ENCODE measurements at regions not wholly inside any gene's neighbourhood (a gene's known extent, or its start where the extent isn't known, plus 50 kb on each side); places are given as distances from the start of the nearest gene placed in this dataset.

DNA sequence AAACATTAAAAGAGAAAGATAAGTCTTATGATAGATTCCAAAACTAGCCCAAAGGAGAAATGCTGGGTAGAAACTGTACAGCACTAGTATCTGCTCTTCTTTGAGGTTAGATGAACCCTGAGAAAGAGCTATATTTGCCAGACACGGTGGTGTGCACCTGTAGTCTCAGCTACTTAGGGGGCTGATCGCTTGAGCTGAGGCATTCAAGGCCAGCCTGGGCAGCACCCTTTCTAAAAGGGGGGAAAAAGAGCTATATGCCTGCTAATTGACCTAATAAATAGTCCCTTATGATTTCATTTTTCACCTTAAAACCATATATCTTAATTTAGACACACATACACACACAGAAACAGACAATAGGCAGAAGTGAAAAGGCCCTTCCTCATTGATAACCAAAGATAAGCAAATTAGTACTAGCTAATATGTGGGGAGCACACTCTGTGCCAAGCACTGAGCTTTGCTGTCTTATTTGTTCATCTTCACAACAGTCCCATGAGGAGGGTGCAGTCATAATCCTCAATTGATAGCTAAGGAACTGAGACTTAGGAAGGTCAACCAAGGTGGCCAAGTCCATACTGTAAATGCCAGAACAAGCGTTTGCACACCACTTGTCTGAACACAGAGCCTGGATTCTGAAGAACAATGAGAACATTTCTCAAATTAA, 56.6 kb upstream of the NLK start:
- TF ChIP-seq, protein P1, sequence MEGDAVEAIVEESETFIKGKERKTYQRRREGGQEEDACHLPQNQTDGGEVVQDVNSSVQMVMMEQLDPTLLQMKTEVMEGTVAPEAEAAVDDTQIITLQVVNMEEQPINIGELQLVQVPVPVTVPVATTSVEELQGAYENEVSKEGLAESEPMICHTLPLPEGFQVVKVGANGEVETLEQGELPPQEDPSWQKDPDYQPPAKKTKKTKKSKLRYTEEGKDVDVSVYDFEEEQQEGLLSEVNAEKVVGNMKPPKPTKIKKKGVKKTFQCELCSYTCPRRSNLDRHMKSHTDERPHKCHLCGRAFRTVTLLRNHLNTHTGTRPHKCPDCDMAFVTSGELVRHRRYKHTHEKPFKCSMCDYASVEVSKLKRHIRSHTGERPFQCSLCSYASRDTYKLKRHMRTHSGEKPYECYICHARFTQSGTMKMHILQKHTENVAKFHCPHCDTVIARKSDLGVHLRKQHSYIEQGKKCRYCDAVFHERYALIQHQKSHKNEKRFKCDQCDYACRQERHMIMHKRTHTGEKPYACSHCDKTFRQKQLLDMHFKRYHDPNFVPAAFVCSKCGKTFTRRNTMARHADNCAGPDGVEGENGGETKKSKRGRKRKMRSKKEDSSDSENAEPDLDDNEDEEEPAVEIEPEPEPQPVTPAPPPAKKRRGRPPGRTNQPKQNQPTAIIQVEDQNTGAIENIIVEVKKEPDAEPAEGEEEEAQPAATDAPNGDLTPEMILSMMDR (conservative IDR thresholded peaks at IDR 0.05; ENCODE audit: low read depth, low read length) = no peak
- no peak overlapping the region for H3K4me3 ChIP-seq (ENCODE audit: low read depth, low read length)
- no peak for DNase-seq (ENCODE audit: low read depth)

DNA sequence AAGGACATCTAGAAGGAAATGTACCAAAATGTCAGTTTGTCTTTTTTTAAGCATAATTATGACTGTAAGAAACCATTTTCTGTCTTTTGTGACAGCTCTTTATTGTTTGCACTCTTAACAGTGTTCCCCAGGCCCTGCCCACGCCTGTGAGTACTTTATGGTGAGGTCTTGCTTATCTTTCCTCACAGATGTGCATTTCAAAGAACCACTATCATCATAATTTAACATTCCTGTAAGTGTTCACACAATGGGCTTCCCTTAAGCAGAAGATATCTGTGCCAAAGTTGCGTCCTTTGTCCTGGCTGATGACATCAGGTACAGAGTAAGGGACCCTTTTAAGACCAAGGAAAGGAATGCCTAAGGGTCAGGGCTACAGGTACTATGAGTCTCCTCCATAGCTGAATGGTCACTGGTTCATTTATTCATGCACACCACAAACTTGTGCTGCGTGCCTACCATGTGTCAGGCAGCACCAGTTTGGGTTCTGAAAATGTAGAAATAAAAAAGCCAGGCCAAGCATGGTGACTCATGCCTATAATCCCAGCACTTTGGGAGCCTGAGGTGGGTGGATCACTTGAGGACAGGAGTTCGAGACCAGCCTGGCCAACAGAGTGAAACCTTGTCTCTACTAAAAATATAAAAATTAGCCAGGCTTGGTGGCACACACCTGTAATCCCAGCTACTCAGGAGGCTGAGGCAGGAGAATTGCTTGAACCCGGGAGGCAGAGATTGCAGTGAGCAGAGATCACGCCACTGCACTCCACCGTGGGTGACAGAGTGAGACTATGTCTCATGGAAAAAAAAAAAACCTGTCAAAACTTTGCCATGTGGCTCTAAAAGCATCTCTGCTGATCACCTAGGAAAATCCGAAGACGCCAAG, 55.4 kb upstream of the NLK start:
- TF ChIP-seq, protein P1 (conservative IDR thresholded peaks at IDR 0.05; ENCODE audit: low read depth, low read length) = no peak
- no peak overlapping the region for H3K4me3 ChIP-seq (ENCODE audit: low read depth, low read length)
- no peak for DNase-seq (ENCODE audit: low read depth)

DNA sequence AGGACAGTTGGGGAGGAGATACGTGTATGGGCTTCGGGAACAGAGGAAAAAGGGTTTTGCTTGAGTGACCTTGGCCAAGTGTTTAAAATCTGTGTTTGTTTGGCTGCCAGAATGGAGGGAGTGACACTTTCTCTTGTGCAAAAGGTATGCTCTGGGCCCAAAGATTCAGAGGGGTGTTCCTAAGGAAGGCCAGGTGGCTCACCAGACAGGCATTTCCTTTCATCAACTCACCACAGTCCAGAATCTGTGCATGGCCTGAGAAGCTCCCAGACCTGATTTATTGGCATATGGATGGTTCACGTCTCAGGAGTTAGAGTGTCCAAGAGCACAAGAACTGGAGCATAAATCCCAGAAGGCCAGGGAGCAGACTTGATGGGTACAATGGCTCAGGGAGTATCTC, 53.4 kb upstream of the NLK start:
- no peak for DNase-seq (ENCODE audit: low read depth)
- TF ChIP-seq, protein P1 (conservative IDR thresholded peaks at IDR 0.05; ENCODE audit: low read depth, low read length) = no peak

DNA sequence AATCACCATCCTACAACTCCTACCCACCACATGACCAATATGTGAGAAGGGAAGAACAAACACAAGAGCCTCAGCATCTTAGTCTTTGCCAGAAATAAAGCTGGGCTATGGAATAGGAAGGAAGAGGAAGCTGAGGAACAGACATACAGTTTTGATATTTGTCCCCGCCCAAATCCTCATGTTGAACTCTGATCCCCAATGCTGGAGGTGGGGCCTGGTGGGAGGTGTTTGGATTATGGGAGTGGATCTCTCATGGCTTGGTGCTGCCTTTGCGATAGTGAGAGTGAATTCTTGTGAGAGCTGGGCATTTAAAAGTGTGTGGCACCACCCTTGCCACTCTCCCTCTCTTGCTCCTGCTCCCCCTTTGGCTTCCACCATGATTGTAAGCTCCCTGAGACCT, 52.4 kb upstream of the NLK start:
- no peak overlapping the region for H3K4me3 ChIP-seq (ENCODE audit: low read depth, low read length)
- no peak for DNase-seq (ENCODE audit: low read depth)
- TF ChIP-seq, protein P1 (conservative IDR thresholded peaks at IDR 0.05; ENCODE audit: low read depth, low read length) = no peak

More for the DNA sequence above, 53.4 kb upstream of the NLK start:
- H3K4me3 ChIP-seq (ENCODE audit: low read depth, low read length) = no peak overlapping the region

DNA sequence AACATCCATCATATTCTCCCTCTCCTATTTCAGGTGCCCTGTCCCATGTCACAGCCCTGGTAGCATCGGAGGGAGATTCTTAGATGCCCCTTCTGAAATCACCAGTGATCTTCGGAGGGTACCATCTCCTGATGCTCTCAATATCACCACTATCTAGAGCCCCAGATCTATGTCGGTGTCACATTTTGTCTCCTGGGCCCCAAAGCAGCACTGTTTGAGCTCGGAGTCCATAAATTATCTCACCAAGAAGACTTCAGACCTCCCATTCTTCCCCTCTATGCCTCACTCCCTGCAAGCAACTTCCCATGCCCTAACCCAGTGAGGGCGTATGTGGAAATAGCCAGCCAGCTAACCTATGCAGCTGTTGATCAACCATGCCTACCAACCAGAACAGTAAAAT, 51.5 kb upstream of the NLK start:
- no peak for DNase-seq (ENCODE audit: low read depth)
- H3K4me3 ChIP-seq (ENCODE audit: low read depth, low read length) = no peak overlapping the region
- TF ChIP-seq, protein P1 (conservative IDR thresholded peaks at IDR 0.05; ENCODE audit: low read depth, low read length) = no peak

DNA sequence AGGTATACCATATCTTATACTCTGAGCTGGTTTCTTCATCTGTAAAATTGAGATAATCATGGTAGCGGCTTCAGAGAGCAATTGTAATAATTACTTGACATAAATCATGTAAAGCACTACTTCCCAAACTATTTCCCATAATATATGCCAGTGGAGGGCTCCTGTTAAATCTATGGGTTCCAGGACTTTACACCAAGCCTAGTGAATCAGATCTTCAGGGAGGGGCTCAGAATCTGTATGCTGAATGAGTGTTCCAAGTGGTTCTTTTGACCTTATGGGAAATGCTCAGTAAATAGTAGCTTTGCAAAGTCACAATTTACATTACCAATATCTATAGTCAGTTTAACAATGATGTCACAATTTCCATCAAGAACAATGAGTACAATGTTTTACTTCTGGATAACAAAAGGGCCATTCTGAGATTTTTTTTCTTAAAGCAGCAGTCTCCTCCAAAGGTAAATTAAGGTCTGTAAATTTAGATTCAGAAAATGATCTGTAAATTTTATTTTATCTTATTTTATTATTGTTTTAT, 50.9 kb upstream of the NLK start:
- TF ChIP-seq, protein P1 (conservative IDR thresholded peaks at IDR 0.05; ENCODE audit: low read depth, low read length) = no peak
- no peak overlapping the region for H3K4me3 ChIP-seq (ENCODE audit: low read depth, low read length)
- DNase-seq (ENCODE audit: low read depth) = no peak

Measured in epithelial cell of proximal tubule (primary cell).